ENCODE measurements at regions not wholly inside any gene's neighbourhood (a gene's known extent, or its start where the extent isn't known, plus 50 kb on each side); places are given as distances from the start of the nearest gene placed in this dataset.

DNA sequence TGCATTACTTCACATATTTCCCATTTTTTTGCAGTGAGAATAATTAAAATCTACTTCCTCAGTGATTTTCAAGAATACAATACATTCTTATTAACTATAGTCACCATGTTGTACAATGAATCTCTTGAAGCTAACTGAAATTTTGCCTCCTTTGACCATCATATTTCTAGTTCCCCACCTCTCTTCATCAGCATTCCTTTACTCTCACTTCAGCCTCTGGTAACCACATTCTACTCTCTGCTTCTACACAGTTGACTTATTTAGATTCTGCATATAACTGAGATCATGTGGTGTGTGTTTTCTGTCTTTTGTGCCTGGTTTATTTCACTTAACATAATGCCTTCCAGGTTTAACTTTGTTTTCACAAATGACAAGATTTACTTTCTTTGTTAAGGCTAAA is 304.4 kb upstream of the LYPLAL1 start:
- no peak for DNase-seq (ENCODE audit: low read depth in 2 of 2)

DNA sequence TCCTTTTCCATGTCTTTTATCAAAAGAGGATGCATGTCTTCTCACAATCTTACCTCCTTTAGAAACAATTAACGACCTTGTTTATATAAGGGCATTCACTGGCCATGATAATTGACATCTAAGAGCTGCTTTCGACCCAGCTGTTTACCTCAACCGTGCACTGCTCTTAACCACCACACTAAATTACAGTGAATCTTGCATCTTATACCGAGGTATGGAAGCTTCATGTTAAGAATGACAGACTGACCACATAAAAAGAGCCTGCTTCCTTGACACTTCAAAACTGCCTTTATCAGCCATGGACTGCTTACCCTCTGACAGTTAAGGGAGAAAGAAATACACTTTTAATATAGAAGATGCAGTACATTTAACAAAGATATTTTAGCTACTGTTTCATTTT is 301.7 kb upstream of the LYPLAL1 start:
- DNase-seq (ENCODE audit: low read depth in 2 of 2): no peak

DNA sequence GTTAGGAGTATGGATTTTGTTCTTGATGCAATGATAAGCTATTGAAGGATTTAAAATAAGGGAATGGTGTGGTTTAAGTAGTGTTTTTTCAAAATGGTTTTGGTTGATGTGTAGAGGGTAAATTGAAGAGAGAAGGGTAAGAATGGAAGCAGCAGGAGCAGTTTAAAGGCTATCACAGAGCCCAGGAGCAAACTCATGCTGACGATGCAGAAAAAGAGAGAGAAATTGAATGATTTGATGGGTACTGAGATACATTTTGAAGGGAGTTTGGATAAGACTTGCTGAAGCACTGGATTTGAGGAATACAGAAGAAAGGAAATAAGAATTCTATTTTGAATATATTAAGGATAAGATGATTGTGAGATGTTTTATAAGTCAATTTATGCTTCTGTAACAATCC is 300.8 kb upstream of the LYPLAL1 start:
- DNase-seq (ENCODE audit: low read depth in 2 of 2): no peak

DNA sequence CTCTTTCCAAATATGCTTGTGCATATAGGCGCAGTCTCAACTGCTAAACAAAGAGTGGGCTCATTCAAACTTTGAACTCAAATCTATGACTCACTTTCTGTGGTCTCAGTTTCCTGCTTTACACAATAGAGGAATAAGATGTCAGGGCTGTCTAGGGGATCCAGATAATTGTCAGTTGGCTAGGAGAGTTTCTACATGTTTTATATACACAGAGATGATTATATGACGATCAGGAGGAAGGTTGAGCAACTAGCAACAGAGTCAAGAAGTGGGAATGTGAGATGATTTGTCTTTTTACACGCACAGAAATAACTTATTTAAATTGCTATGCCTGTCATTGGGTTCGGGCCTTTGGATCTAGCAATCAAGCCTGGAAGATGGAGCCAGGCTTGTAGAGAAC is 299.4 kb upstream of the LYPLAL1 start:
- DNase-seq (ENCODE audit: low read depth in 2 of 2): peak; percentile 80 to 83

DNA sequence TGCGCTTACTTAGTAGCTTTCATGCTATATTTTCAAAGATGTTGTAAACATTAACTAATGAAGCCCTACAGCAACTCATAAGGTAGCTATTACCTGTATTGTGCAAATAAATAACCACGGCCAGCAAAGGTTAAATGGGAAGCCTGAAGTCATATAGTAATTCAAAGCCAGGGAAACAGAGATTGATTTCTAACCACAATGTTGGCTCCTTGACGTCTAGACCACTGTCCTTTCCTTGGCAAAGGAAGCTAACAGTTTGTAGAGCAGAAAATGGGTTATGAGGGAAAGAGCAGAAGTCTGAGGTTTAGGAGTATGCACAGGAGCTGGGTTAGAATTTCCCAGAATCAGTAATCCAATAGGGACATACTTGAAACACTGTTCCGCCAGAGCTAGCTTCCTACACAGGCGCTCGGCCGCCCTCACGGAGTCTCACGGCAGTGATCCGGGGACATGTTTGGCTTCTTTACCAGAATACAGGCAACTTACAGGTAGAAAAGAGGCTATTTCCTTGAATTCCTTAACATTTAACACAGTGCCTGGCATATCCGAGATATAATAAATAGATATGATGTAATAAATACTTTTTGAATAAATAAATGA is 298.8 kb upstream of the LYPLAL1 start:
- no peak for DNase-seq (ENCODE audit: low read depth in 2 of 2)

DNA sequence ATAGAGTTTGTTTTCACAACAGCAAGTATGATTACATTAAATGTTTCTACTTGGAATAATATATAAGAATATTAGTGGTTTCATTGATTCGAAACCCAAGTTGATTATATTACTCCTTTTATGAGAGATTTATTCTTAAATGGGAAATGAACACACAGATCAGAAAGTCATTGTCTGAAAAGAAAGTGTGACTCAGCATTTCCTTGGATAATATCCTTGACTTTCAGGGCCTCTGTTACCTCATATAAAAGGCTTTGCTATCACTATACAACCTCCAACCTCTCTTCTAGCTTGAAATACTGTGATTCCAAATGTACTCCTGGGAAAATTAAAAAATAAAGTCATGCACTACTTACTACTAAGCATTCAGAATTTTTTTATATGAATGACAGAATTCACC is 295.3 kb upstream of the LYPLAL1 start:
- DNase-seq (ENCODE audit: low read depth in 2 of 2): no peak

DNA sequence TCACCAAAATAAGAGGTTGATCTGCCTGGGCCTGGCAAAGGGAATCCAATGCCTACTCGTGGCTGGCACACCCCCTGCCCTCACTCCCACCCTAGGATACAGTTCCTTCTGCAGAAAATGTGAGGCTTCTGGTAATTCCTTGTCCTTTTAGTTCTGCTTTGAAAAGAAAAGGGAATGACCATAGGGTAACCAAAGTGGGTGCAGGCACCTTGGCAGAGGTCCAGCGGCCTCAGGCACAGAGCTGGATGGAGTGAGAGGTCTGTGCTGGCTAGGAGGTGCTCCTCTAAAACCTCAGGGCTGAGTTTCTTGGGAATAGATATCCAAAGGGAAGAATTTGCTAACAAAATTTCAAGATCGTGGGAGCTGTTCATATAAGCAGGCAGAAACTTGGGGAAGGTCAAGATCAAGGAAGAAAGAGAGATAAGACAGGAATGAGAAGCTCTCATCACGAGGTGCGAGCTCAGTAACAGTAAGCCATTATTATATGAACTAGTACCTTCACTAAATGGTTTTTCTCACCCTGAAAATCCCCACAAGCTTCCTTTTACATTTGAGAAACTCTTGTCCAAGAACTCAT is 293.1 kb upstream of the LYPLAL1 start:
- no peak for DNase-seq (ENCODE audit: low read depth in 2 of 2)

DNA sequence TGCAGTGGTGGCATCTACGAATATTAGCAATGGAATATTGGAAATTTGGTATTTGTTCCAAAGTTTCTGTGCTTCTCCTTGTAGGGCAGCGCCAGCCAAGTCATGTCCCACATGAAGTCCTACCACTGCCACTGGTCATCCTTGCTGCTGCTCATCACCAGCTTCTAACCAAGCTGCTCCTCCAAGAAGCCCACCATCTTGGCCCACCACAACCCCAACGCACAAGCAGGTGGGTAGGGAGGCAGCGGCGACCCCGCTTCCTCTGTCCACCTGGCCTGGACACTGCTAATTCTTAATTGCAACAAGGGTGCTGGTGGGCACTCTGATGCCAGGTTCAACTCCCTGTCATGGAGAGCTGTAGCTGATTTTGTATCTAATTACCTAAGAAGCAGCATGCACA is 291.2 kb upstream of the LYPLAL1 start:
- DNase-seq (ENCODE audit: low read depth in 2 of 2): no peak

DNA sequence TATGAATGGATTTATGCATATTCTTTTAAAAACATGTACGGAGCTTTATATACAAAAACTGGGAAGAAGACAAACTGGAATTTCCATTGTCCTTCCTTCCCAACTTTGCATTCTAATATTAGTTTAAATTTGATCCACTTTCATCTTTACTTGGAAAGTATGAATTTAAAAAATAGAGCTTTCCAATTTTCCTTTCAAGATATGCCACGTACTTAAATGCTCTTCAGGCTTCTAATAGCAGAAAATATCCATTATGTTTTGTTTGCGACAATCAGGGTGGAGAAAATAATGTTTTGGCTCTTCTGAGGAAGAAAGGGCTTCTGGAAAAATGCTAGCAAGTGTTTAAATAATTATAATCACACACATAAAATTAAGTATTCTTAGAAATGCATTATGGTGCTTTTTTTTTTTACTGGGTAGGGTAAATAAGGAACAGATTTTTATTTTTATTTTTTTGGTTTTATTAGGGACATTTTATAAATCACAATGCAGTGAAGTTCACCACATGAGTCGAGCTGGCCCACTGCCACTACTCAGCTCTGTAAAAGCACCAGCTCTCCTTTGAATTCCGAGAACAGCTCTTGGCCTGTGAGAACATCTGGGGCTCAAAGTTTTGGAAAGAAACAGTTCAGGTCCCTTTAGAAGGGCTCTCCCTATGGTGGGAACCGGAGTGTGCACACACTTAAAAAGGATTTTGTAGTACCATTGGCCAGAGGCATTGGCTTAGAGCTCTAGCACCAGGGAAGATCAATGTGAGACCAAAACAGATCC is 287.4 kb upstream of the LYPLAL1 start:
- peak in 1 of 2 experiments; percentile 11 for DNase-seq (ENCODE audit: low read depth in 2 of 2)

DNA sequence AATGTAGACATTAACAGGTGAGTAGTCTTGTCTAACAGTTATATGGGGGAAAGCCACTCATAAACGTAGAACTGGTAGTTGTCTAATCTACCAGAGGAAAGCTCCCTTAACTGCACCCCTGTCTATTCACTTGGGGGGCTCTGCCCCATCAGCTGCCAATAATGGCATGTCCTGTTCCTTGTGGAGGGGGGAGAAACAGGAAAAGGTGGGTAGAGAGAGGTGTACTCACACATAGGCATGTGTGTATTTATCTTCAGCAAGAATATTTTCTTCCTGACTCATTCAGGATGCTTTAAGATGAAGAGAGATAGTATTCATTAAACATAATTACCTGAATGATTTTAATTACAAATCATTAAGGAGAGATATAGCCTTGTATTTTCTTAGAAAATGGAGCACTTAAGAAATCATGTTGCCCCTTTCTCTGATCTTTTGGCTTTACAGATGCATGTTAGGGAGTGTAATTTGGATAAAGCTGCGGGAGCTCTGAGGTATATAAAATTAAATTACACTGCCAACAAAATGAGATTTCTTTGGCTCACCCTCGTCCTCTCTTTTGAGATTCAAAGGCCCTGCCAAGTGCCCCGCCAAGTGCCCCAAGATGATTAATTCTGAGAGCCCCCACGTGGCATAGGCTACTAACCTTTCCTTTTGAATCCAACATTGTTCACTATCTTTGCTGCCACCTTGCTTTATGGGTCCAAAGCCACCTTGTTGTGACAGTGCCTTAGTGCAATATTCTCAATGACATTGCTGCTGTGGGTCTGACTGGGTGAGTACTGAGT is 286.3 kb upstream of the LYPLAL1 start:
- no peak for DNase-seq (ENCODE audit: low read depth in 2 of 2)

DNA sequence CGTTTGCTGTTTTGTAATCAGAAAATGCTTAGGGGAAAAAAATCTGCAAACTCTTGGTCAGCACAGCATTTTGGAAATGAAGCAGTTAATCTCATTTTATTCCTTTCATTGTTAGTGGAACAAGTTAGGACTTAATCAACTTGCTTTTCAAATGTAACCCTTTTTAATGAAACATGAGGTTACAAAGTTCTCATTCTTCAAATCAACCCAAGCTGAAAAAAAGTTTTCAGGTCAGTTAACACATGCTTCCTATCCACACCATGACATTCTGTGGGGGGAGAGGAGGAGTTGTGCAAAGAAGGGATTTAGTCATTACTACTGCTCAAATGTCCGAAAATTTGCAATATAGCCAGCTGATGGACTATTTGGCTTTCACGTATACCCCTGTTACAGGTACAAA is 283.2 kb upstream of the LYPLAL1 start:
- DNase-seq (ENCODE audit: low read depth in 2 of 2): no peak

DNA sequence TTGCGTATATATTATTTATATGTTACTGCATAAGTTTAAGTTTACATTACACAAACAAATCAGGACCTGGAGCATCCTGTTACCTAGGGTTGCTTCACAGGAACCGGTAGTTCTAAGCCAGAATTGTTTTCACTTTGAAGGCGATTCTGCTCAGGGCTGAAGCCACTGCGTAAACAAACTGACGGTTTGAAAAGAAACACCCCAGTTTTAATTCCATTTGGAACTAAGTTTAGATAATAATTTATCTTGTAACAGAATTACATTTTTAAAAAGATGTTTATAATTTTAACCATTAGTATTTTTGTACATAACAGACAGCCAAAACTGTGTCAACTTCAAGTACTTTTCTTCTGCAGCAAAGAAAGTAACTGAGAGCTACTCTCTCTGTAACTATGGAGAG is 282.1 kb upstream of the LYPLAL1 start:
- no peak for DNase-seq (ENCODE audit: low read depth in 2 of 2)

DNA sequence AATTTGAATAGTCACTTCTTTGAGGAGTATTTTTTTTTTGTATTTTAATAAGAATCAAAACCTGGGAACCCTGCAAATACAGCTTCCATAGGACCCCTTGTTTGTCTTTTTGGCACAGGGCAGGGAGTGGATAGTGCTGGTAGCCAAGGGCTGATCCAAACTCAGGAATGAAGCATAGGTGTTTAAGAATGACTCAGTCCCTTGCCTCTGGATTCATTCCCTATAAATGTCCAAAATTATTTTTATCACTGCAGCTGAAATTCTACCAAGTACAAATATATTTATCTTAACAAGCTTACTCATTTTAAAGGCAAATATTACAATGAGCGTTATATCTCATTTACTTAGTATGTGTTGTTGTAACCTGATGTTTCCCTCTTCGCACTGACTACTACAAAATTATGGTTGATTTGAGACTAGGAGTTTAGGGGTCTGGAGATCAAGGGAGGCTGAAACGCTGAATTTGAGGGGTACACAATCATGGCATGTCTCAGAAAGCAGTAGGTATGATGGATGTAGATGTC is 278.6 kb upstream of the LYPLAL1 start:
- DNase-seq (ENCODE audit: low read depth in 2 of 2): no peak

DNA sequence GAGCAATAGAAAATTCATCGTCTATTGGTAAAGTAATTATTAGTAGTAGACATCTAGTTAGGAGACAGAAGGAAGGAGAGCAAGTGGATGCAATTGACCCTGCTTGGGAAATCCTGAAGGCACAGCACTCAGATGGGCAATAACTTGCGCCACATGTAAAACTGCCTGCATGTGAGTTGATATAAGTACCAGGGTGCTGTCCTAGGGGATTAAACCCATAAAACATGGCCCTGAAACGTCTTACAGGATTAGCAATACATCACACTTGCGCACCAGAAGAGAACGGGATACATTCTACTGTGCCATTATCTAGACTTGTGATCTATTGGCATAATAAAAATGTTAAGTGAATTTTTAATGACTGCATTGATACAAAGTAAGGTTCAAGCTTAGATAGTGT is 277.5 kb upstream of the LYPLAL1 start:
- no peak for DNase-seq (ENCODE audit: low read depth in 2 of 2)

DNA sequence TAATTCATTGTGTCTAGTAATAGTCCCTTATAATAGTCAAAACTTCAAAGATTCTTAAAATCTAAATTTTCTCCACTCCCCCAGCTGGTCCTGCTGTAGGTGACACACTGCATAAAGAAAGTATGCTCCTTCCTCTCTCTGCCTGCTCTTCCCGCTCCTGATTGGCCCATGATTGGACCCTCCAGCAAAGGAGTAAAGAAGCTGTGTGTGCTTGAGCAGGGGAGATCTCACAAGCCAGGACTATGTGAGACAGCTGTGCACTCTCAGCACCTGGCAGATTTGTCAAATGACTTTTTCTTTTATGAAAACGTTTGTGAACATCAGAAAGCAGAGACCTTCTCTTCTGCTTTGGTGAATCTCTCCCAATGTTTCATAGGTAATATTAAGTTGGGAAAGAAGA is 274.8 kb upstream of the LYPLAL1 start:
- DNase-seq (ENCODE audit: low read depth in 2 of 2): no peak

DNA sequence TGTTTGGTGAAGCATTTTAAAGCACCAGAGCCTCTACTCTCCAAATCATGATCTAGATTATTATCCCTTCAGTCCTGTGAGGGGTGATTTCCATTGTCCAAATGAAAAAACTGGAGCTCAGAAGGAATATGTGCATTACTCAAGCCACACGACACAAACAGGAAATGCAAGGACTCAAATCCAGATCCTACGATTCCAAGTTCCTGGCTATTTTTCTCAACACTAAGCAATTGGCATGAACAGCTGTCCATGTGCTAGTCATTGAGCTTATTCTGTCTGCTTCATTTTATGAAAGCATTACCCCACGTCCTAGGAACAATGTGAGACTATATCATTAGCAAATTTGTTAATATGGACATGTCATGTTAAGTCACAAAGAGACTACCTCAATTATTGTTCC is 273.1 kb upstream of the LYPLAL1 start:
- no peak for DNase-seq (ENCODE audit: low read depth in 2 of 2)

DNA sequence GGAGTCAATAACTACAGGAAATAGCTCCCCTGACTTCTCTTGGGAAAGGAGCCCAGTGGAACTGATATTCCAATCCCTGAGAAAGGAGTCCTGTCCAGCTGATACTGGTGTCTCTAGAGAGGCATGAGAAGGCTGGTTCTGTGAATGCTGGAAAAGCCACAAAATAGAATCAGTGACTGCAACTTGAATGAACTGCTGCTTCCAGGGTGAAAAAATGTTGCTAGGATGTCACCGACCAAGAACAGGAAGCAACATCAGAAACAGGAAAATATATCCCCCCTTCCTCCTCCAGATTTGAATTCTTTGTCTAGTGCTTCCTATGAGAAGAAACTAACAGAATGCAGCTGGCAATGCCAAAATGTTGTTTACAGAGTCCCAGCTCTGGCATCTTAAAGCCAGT is 269.3 kb upstream of the LYPLAL1 start:
- no peak for DNase-seq (ENCODE audit: low read depth in 2 of 2)

DNA sequence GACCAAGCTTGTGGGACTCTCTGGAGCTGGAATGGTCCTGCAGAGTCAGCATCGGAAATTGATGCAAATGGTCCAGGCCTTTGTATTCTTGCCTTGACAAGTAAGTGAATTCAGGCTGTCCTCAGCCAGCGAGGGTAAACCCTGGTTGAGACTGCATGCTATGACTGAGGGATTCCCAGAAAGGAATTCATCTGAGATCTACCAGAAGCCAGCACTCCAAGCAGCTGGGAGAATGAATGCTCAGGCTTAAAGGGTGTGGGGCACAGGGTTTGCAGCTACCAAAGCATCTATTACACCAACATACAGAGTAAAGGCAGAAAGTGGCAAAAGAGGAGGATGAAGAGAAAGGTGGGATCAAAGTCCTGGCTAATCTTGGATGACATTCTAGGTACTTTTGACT is 257.0 kb upstream of the LYPLAL1 start:
- no peak for DNase-seq (ENCODE audit: low read depth in 2 of 2)

DNA sequence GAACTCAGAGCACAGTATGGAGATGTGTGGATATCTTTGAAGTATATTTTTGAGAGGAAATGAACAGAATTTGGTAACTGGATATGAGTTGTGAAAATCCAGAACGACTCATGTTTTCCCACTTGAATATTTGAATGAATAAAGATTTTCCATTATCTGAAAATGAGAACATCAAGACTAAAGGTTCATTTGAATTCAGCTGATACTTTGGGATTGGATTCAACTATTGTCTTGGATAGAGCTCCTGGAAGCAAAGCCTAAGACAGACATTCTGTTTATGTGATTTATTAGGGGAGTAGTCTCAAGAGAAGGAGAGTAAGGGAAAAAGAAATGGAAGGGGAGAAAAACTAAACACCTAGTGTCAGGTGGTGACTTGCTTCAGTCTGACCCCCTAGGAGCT is 256.0 kb upstream of the LYPLAL1 start:
- no peak for DNase-seq (ENCODE audit: low read depth in 2 of 2)

DNA sequence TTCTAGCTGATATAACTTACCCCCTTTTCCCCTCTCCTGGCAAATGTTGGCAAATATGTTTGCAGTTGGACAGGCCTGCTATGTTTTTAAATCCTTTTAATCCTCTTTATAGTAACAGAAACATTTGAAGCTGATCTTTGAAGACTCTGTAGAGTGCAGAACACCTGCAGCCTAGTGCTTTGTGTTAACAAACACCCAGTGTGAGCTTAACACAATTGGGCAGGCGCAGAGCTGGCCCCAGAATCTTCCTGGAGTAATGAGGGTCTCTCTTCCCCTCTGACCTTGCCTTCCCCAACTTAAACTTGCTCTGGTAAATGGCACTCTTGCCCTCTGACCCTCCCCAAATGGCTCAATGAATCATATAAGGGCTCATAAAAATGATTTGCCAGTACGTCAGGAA is 247.9 kb upstream of the LYPLAL1 start:
- no peak for DNase-seq (ENCODE audit: low read depth in 2 of 2)

DNA sequence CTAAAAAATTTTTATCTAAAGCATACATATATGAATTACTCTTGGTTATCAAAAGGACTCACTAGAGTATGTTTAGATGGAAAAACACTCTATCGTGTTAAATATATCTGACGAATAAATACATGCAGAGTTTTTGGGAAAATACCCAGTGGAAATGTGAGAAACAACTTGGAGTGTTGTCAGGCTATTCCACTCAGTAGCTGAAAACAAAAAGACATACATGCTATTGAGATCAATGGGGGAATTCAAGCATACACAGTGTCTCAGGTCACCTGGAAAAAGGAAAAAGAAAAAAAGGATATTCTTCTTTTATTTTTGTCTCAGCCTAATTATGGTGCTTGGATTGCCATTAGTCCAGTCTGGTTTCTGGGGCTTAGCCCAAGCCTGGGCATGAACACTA is 247.0 kb upstream of the LYPLAL1 start:
- no peak for DNase-seq (ENCODE audit: low read depth in 2 of 2)

DNA sequence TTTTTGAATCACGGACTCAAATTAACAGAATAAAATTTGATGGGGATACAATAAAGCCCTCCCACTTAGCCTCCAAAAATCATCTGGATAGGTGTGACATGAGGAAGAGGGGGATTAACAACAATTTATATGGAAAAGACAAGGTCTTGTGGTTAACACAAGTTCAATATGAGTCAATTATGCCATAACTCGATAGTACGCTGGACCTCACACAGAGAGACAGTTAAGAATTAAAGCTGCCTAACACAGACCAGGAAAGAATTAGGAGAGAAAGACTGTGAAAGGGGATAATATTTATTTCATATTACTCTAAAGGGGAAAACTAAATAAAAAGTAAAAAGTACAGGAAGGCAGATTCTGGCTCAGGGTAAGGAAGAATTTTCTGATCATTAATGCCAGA is 243.7 kb upstream of the LYPLAL1 start:
- no peak for DNase-seq (ENCODE audit: low read depth in 2 of 2)
